ENCODE measurements at regions not wholly inside any gene's neighbourhood (a gene's known extent, or its start where the extent isn't known, plus 50 kb on each side); places are given as distances from the start of the nearest gene placed in this dataset.

DNA sequence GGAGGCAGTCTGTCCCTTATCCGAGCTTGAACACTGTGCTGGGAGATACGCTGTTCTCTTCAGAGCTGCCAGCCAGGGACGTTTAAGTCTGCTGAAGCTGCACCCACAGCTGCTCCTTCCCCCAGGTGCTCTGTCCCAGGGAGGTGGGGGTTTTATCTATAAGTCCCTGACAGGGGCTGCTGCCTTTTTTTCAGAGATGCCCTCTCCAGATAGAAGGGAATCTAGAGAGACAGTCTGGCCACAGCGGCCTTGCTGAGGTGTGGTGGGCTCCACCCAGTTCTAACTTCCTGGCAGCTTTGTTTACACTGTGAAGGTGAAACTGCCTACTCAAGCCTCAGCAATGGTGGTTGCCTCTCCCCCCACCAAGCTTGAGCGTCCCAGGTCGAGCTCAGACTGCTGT lies 319.9 kb upstream of the GRM7 start:
- no peaks in the 10 kb centered on the region for H3K27me3 Mint-ChIP-seq
- CTCF ChIA-PET, result no interaction called here
- no peak for DNase-seq
- H3K36me3 Mint-ChIP-seq (ENCODE audit: low read depth), result no peaks in the 10 kb centered on the region
- H3K4me3 Mint-ChIP-seq, result no peak overlapping the region
- H3K9me3 Mint-ChIP-seq, result peaks cover 24% of the 10 kb centered on the region
- no peak overlapping the region for H3K27ac Mint-ChIP-seq
- POLR2A ChIA-PET, result no interaction called here
- H3K4me1 Mint-ChIP-seq, result no peaks in the 10 kb centered on the region

- Mint-ChIP-seq H3K9me3 (peaks cover 21% of the 10 kb centered on the region), H3K27ac (no peak overlapping the region), H3K4me1 (no peaks in the 10 kb centered on the region), H3K4me3 (no peak overlapping the region), H3K36me3 (ENCODE audit: low read depth) (no peaks in the 10 kb centered on the region), H3K27me3 (no peaks in the 10 kb centered on the region)
- POLR2A ChIA-PET, result no interaction called here
- CTCF ChIA-PET, result no interaction called here
- no peak for DNase-seq
Observed at GRCh38 chr3:6542795-6543194, 318.1 kb upstream of the GRM7 start.

DNA sequence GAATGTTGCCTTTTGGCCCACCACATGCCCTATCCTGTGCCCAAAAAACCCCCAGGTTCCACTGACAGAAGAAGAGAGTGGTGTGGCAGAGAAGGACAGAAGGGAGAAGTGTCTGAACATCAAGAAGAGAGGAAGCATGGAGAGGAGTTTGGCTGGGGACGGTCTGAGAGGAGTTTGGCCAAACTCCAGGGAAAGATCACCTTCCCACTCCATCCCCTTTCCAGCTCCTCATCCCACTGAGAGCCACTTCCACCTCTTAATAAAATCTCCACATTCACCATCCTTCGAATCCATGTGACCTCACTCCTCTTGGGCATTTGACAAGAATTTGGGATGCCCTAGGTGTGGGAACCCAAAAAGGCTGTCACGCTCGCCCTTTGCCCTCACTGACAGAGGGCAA lies 311.6 kb upstream of the GRM7 start:
- H3K4me1 Mint-ChIP-seq, result no peaks in the 10 kb centered on the region
- H3K27ac Mint-ChIP-seq, result no peak overlapping the region
- DNase-seq, result no peak
- H3K36me3 Mint-ChIP-seq (ENCODE audit: low read depth), result no peaks in the 10 kb centered on the region
- H3K27me3 Mint-ChIP-seq, result no peaks in the 10 kb centered on the region
- no peak overlapping the region for H3K4me3 Mint-ChIP-seq
- ChIA-PET CTCF (no interaction called here), POLR2A (no interaction called here)
- peaks cover 10% of the 10 kb centered on the region for H3K9me3 Mint-ChIP-seq

DNA sequence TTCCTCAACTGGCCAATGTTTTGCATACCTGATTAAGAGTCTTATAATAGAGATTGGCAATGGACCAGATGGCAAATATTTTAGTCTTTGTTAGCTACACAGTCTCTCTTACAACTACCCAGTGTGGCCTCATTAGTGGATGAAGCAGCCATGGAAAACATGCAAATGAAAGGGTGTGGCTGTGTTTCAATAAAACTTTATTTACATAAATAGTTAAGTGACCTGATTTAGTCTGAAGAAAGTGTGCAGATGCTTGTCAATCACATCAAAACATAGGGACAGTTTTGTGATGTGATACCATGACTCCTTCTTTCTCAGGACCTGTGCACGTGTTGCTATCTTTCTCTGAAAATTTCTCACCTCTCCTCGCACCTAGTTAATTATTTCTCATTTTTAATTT lies 309.8 kb upstream of the GRM7 start:
- Mint-ChIP-seq H3K27me3 (no peaks in the 10 kb centered on the region), H3K9me3 (peaks cover 8% of the 10 kb centered on the region), H3K4me1 (no peaks in the 10 kb centered on the region), H3K36me3 (ENCODE audit: low read depth) (no peaks in the 10 kb centered on the region), H3K27ac (no peak overlapping the region), H3K4me3 (no peak overlapping the region)
- CTCF ChIA-PET, result no interaction called here
- POLR2A ChIA-PET, result no interaction called here
- no peak for DNase-seq

- no peak overlapping the region for H3K27ac Mint-ChIP-seq
- H3K27me3 Mint-ChIP-seq, result no peaks in the 10 kb centered on the region
- no peak overlapping the region for H3K4me3 Mint-ChIP-seq
- H3K9me3 Mint-ChIP-seq, result peaks cover 5% of the 10 kb centered on the region
- CTCF ChIA-PET, result no interaction called here
- H3K36me3 Mint-ChIP-seq (ENCODE audit: low read depth), result no peaks in the 10 kb centered on the region
- POLR2A ChIA-PET, result no interaction called here
- no peak for DNase-seq
- no peaks in the 10 kb centered on the region for H3K4me1 Mint-ChIP-seq
Observed at GRCh38 chr3:6560259-6560658, 300.7 kb upstream of the GRM7 start.

GRCh38 chr3:6567241-6567640 lies 293.7 kb upstream of the GRM7 start:
- Mint-ChIP-seq H3K27me3 (no peaks in the 10 kb centered on the region), H3K4me1 (no peaks in the 10 kb centered on the region), H3K36me3 (ENCODE audit: low read depth) (no peaks in the 10 kb centered on the region), H3K9me3 (peaks cover 16% of the 10 kb centered on the region), H3K27ac (no peak overlapping the region), H3K4me3 (no peak overlapping the region)
- no peak for DNase-seq
- ChIA-PET POLR2A (no interaction called here), CTCF (no interaction called here)

- no peak for DNase-seq
- CTCF ChIA-PET, result no interaction called here
- Mint-ChIP-seq H3K4me3 (no peak overlapping the region), H3K4me1 (no peaks in the 10 kb centered on the region), H3K27ac (no peak overlapping the region), H3K9me3 (peaks cover 16% of the 10 kb centered on the region), H3K27me3 (no peaks in the 10 kb centered on the region), H3K36me3 (ENCODE audit: low read depth) (no peaks in the 10 kb centered on the region)
- POLR2A ChIA-PET, result no interaction called here
Observed at GRCh38 chr3:6568999-6569493, 291.9 kb upstream of the GRM7 start.

- Mint-ChIP-seq H3K4me1 (no peaks in the 10 kb centered on the region), H3K27me3 (no peaks in the 10 kb centered on the region), H3K36me3 (ENCODE audit: low read depth) (no peaks in the 10 kb centered on the region), H3K9me3 (peaks cover 11% of the 10 kb centered on the region), H3K27ac (no peak overlapping the region), H3K4me3 (no peak overlapping the region)
- ChIA-PET CTCF (no interaction called here), POLR2A (no interaction called here)
- no peak for DNase-seq
Observed at GRCh38 chr3:6571448-6571847, 289.5 kb upstream of the GRM7 start.

DNA sequence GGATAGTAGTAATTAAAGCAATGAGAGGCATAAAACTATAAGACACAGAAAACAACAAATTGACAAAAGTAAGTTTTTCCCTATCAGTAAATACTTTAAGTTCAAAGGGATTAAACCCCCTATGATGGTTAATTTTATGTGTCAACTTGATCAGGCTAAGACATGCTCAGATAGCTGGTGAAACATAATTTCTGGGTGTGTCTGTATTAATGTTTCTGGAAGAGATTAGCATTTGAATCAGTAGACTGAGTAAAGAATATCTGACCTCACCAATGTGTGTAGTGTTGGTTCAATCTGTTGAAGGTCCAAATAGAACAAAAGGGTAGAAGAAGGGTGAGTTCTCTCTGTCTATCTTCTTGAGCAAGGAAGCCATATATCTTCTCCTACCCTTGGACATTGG lies 283.3 kb upstream of the GRM7 start:
- Mint-ChIP-seq H3K27ac (no peak overlapping the region), H3K36me3 (ENCODE audit: low read depth) (no peaks in the 10 kb centered on the region), H3K27me3 (no peaks in the 10 kb centered on the region), H3K4me1 (no peaks in the 10 kb centered on the region), H3K4me3 (no peak overlapping the region), H3K9me3 (no peaks in the 10 kb centered on the region)
- ChIA-PET CTCF (no interaction called here), POLR2A (no interaction called here)
- no peak for DNase-seq

GRCh38 chr3:6578526-6578925 lies 282.4 kb upstream of the GRM7 start:
- H3K4me3 Mint-ChIP-seq, result no peak overlapping the region
- DNase-seq, result no peak
- CTCF ChIA-PET, result no interaction called here
- H3K36me3 Mint-ChIP-seq (ENCODE audit: low read depth), result no peaks in the 10 kb centered on the region
- no peaks in the 10 kb centered on the region for H3K9me3 Mint-ChIP-seq
- H3K4me1 Mint-ChIP-seq, result no peaks in the 10 kb centered on the region
- H3K27me3 Mint-ChIP-seq, result no peaks in the 10 kb centered on the region
- POLR2A ChIA-PET, result no interaction called here
- H3K27ac Mint-ChIP-seq, result no peak overlapping the region

- no peak for DNase-seq
- no peaks in the 10 kb centered on the region for H3K27me3 Mint-ChIP-seq
- no peak overlapping the region for H3K27ac Mint-ChIP-seq
- H3K9me3 Mint-ChIP-seq, result no peaks in the 10 kb centered on the region
- no peak overlapping the region for H3K4me3 Mint-ChIP-seq
- ChIA-PET CTCF (no interaction called here), POLR2A (no interaction called here)
- no peaks in the 10 kb centered on the region for H3K36me3 Mint-ChIP-seq (ENCODE audit: low read depth)
- H3K4me1 Mint-ChIP-seq, result no peaks in the 10 kb centered on the region
Observed at GRCh38 chr3:6580808-6581207, 280.1 kb upstream of the GRM7 start.

DNA sequence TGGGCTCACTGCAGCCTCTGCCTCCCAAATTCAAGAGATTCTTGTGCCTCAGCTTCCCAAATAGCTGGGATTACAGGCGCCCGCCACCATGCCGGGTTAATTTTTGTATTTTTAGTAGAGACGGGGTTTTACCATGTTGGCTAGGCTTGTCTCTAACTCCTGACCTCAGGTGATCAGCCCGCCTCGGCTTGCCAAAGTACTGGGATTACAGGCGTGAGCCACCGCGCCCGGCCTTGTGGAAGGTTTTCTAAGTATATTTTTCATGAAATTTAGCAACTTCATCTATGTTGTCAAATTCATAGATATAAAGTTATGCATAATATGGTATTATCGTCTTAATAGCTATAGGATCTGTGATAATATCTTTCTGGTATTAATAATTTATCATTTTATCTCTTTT lies 275.6 kb upstream of the GRM7 start:
- no peak overlapping the region for H3K27ac Mint-ChIP-seq
- no peak for DNase-seq
- no peak overlapping the region for H3K4me3 Mint-ChIP-seq
- peaks cover 16% of the 10 kb centered on the region for H3K9me3 Mint-ChIP-seq
- H3K27me3 Mint-ChIP-seq, result no peaks in the 10 kb centered on the region
- POLR2A ChIA-PET, result no interaction called here
- H3K36me3 Mint-ChIP-seq (ENCODE audit: low read depth), result no peaks in the 10 kb centered on the region
- H3K4me1 Mint-ChIP-seq, result no peaks in the 10 kb centered on the region
- CTCF ChIA-PET, result no interaction called here

DNA sequence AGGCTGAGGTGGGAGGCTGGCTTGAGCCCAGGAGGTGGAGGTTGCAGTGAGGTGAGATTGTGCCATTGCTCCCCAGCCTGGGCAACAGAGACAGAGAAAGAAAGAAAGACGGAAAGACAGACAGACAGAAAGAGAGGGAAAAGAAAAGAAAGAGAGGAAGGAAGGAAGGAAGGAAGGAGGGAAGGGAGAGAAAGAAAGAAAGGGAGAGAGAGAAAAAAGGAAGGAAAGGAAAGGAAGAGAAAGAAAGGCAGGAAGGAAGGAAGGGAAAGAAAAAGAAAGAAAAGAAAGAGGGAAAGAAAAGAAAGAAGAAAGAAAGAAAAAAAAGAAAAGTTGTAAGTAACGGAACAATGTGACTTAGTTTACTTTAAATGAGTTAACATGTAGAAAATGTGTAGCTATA lies 260.7 kb upstream of the GRM7 start:
- H3K9me3 Mint-ChIP-seq, result peaks cover 23% of the 10 kb centered on the region
- H3K36me3 Mint-ChIP-seq (ENCODE audit: low read depth), result no peaks in the 10 kb centered on the region
- no peaks in the 10 kb centered on the region for H3K27me3 Mint-ChIP-seq
- H3K4me1 Mint-ChIP-seq, result no peaks in the 10 kb centered on the region
- POLR2A ChIA-PET, result no interaction called here
- H3K4me3 Mint-ChIP-seq, result no peak overlapping the region
- DNase-seq, result no peak
- H3K27ac Mint-ChIP-seq, result no peak overlapping the region
- CTCF ChIA-PET, result no interaction called here

- POLR2A ChIA-PET, result no interaction called here
- CTCF ChIA-PET, result no interaction called here
Observed at GRCh38 chr3:6601374-6601773, 259.5 kb upstream of the GRM7 start.

GRCh38 chr3:6602329-6602728 lies 258.6 kb upstream of the GRM7 start:
- Mint-ChIP-seq H3K27ac (no peak overlapping the region), H3K36me3 (ENCODE audit: low read depth) (no peaks in the 10 kb centered on the region), H3K9me3 (peaks cover 19% of the 10 kb centered on the region), H3K27me3 (no peaks in the 10 kb centered on the region), H3K4me3 (no peak overlapping the region), H3K4me1 (no peaks in the 10 kb centered on the region)
- no peak for DNase-seq
- ChIA-PET POLR2A (no interaction called here), CTCF (no interaction called here)

More at GRCh38 chr3:6601374-6601773, 259.5 kb upstream of the GRM7 start:
- H3K27me3 Mint-ChIP-seq, result no peaks in the 10 kb centered on the region
- no peak overlapping the region for H3K27ac Mint-ChIP-seq
- no peak for DNase-seq
- H3K36me3 Mint-ChIP-seq (ENCODE audit: low read depth), result no peaks in the 10 kb centered on the region
- no peaks in the 10 kb centered on the region for H3K4me1 Mint-ChIP-seq
- H3K4me3 Mint-ChIP-seq, result no peak overlapping the region
- peaks cover 23% of the 10 kb centered on the region for H3K9me3 Mint-ChIP-seq
